ENCODE measurements at regions not wholly inside any gene's neighbourhood (a gene's known extent, or its start where the extent isn't known, plus 50 kb on each side); places are given as distances from the start of the nearest gene placed in this dataset.

DNA sequence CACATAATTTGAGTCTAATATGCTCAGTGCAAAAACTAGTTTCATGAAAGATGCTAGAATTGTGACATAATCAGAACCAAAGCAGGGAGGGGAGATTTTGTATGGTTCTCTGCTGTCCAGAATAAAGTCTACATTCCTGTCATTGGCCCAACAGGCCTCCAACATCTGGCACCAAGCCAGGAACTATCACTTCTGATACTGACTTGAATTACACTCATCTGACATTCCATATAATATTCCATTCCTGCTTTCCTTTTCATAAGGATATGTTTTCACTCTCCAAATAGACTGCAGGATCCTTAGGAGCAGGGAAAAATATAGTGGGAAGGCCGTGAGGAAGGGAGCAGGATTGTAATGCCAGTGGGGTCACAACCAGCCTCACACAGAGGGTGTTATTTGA, 84.6 kb upstream of the BTN3A2 start:
- Mint-ChIP-seq H3K36me3 (ENCODE audit: insufficient read depth in 1 of 3, low read depth in 3 of 3) (no peaks in the 10 kb centered on the region; a peak in 2 of 7 replicates), H3K4me3 (no peak overlapping the region)
- DNase-seq: no peak

More for the DNA sequence above, 84.6 kb upstream of the BTN3A2 start:
- H3K23ac ChIP-seq (ENCODE audit: insufficient read length, low read depth, low read length): no peak overlapping the region
- WGBS (ENCODE audit: extremely low coverage, insufficient read length, low lambda C conversion rate): no CpG with 5 or more reads among the region's 1 CpG
- H2AFZ ChIP-seq (ENCODE audit: low read length): no peak overlapping the region
- no peak overlapping the region for H3T11ph ChIP-seq (ENCODE audit: low read length)
- H4K91ac ChIP-seq (ENCODE audit: insufficient read length, low read depth, low read length): no peak overlapping the region
- peaks cover 3% of the 10 kb centered on the region for H3K23me2 ChIP-seq (ENCODE audit: insufficient read length, low read depth, low read length, poor library complexity, severe bottlenecking)
- H3K18ac ChIP-seq (ENCODE audit: insufficient read length, low read depth, low read length): no peak overlapping the region
- TF ChIP-seq, protein P1, sequence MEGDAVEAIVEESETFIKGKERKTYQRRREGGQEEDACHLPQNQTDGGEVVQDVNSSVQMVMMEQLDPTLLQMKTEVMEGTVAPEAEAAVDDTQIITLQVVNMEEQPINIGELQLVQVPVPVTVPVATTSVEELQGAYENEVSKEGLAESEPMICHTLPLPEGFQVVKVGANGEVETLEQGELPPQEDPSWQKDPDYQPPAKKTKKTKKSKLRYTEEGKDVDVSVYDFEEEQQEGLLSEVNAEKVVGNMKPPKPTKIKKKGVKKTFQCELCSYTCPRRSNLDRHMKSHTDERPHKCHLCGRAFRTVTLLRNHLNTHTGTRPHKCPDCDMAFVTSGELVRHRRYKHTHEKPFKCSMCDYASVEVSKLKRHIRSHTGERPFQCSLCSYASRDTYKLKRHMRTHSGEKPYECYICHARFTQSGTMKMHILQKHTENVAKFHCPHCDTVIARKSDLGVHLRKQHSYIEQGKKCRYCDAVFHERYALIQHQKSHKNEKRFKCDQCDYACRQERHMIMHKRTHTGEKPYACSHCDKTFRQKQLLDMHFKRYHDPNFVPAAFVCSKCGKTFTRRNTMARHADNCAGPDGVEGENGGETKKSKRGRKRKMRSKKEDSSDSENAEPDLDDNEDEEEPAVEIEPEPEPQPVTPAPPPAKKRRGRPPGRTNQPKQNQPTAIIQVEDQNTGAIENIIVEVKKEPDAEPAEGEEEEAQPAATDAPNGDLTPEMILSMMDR (conservative IDR thresholded peaks at IDR 0.05): no peak
- no peaks in the 10 kb centered on the region for H3K79me1 ChIP-seq (ENCODE audit: insufficient read depth, low read depth, low read length, poor library complexity, severe bottlenecking)
- no peak overlapping the region for H3K4ac ChIP-seq (ENCODE audit: low read depth, low read length)
- no peak overlapping the region for H3K56ac ChIP-seq (ENCODE audit: insufficient read length, low read depth, low read length)
- H3K27me3 ChIP-seq (ENCODE audit: insufficient read depth, low read length): no peaks in the 10 kb centered on the region
- Mint-ChIP-seq H3K9me3 (no peaks in the 10 kb centered on the region; a peak in 2 of 5 replicates), H3K4me1 (peaks cover 25 to 26% of the 10 kb centered on the region in 2 experiments), H3K27me3 (ENCODE audit: low read depth) (no peaks in the 10 kb centered on the region; the same call in 1 of the 2 replicates), H3K27ac (peak overlapping the region in 2 of 3 experiments; percentile 59 to 71; a peak in 3 of 7 replicates)
- H4K8ac ChIP-seq (replicated peaks; ENCODE audit: insufficient read length, low read depth, low read length): no peak overlapping the region
- H3K4me1 ChIP-seq (ENCODE audit: insufficient read depth, low read length): peaks cover 3% of the 10 kb centered on the region; the same call in 1 of the 2 replicates
- H3K9me3 ChIP-seq (ENCODE audit: control insufficient read depth, low read depth, low read length): no peaks in the 10 kb centered on the region
- no peak overlapping the region for H2BK15ac ChIP-seq (ENCODE audit: low read depth, low read length)
- no peak overlapping the region for H3K4me2 ChIP-seq (ENCODE audit: insufficient read depth, insufficient read length, low read length)
- H3K14ac ChIP-seq (ENCODE audit: insufficient read depth, low read length): no peak overlapping the region
- H2BK120ac ChIP-seq (ENCODE audit: low read depth, low read length, poor library complexity, severe bottlenecking): no peak overlapping the region
- no peak overlapping the region for H3K27ac ChIP-seq (ENCODE audit: insufficient read length, low read depth, low read length)
- H2BK5ac ChIP-seq (ENCODE audit: insufficient read length, low read length): no peak overlapping the region
- no peak overlapping the region for H3K9ac ChIP-seq (ENCODE audit: extremely low read depth, insufficient read length, low read length)
- no peaks in the 10 kb centered on the region for H4K20me1 ChIP-seq (ENCODE audit: control insufficient read depth, insufficient read depth, insufficient read length)
- no peak overlapping the region for H4K5ac ChIP-seq (ENCODE audit: insufficient read length, low read depth, low read length)
- no peak overlapping the region for H2BK12ac ChIP-seq (ENCODE audit: insufficient read length, low read depth, low read length)
- H2BK20ac ChIP-seq (ENCODE audit: low read depth, low read length, poor library complexity, severe bottlenecking): no peak overlapping the region
- H2AK5ac ChIP-seq (ENCODE audit: insufficient read length, low read length): no peak overlapping the region
- H3K79me2 ChIP-seq (ENCODE audit: insufficient read depth, low read length): no peaks in the 10 kb centered on the region

All from H9 (cell line).